GM12874 (cell line): ENCODE measurements at regions not wholly inside any gene's neighbourhood (a gene's known extent, or its start where the extent isn't known, plus 50 kb on each side); places are given as distances from the start of the nearest gene placed in this dataset.

ENCODE experiments used
- CTCF ChIP-seq: IDR thresholded peaks from 2 replicates; pipeline ENCODE4 v1.5.1; 2011; ENCODE audit warnings: low read depth, mild to moderate bottlenecking, control low read depth, low read length, moderate library complexity; ENCODE audit not compliant: insufficient read depth

DNA sequence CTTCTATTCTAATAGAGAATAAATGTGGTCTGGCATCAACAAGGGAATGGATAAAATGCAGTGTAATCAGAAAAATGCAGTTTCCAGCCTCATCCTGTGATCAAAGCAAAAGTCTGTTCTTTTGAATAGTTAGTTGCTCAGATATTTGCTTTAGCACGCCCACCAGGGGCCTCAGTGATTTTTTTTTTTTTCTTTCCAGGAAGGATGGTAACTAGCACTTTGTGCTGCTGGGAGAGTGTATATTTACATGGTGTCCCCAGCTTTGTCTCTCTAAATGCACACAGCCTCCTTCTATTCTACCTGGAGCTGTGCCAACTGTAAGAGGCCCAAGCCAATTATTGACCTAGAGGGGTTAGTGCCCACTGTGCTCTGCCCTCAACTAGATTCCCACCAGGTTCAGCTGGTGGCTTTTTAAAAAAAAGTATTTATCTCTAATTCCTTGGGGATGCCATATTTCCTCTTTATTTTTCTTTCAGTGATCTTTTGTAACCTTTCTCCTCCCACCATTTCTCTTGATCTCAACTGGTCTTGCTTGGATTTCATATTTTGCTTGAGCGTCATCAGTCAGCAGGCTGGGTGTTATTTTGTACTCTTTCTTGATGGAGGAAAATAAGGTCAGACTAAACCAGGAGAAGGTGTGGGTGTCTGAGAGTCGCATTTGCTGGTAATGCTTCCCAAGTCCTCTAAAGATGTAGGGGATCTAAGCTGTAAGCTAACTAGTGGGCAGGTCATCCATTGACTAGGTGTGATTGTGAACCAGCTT lies 193.0 kb upstream of the C9orf72 start:
- TF ChIP-seq CTCF = no peak

GRCh38 chr9:27768781-27769180 lies 195.5 kb upstream of the C9orf72 start:
- TF ChIP-seq CTCF = no peak

GRCh38 chr9:27770541-27770940 lies 197.3 kb upstream of the C9orf72 start:
- TF ChIP-seq CTCF = no peak

DNA sequence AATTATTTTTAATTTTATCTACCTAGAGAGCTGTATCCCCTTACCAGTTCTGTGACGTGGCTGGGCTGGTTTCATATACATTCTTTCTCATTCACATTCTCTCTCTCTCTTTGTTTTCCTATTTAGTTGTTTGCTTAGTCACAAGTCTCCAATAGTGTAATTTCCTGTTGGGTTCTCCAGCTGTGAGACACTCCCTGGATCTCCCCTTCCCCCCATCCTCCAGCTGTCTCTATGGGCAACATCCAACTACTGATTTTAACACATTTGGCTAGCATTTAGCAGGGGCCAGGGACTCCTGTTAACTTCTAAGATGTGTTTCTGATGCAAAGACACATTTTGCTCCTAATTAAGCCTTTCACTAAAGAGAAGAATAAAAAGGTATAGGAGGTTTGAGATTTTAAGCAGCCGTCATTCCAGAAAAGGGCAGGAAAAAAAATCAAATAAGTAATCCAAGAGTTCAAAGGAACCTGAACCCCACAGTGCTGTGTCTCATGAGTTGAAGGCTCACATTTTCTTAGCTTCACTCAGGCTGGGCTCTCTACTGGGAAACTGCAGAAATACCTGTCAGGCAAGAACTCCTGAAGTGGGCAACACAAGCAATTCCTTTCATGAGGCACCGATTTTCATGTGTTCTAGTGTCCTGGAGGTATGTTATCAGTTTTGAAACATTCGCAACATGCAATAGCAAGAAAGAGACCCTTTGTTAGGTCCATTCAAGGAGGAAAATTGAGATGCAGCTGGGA lies 198.7 kb upstream of the C9orf72 start:
- TF ChIP-seq CTCF = no peak

DNA sequence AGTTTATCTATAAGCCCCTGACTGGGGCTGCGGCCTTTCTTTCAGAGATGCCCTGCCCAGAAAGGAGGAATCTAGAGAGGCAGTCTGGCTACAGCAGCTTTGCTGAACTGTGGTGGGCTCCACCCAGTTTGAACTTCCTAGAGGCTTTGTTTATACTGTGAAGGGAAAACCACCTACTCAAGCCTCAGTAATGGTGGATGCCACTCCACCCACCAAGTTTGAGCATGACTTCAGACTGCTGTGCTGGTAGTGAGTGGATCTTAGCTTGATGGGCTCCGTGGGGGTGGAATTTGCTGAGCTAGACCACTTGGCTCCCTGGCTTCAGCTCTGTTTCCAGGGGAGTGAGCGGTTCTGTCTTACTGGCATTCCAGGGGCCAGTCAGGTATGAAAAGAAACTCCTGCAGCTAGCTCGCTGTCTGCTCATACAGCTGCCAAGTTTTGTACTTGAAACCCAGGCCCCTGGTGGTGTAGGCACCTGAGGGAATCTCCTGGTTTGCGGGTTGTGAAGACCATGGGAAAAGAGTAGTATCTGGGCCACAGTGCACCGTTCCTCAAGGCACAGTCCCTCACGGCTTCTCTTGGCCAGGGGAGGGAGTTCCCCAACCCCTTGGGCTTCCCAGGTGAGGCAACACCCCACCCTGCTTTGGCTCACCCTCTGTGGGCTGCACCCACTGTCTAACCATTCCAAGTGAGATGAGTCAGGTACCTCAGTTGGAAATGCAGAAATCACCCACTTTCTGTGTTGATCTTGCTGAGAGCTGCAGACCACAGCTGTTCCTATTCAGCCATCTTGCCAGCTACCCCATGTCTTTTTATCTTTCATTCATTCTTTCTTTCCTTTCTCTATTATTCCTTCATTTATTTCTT lies 211.8 kb upstream of the C9orf72 start:
- TF ChIP-seq CTCF = no peak

GRCh38 chr9:27785714-27786100 lies 212.4 kb upstream of the C9orf72 start:
- TF ChIP-seq CTCF = no peak

DNA sequence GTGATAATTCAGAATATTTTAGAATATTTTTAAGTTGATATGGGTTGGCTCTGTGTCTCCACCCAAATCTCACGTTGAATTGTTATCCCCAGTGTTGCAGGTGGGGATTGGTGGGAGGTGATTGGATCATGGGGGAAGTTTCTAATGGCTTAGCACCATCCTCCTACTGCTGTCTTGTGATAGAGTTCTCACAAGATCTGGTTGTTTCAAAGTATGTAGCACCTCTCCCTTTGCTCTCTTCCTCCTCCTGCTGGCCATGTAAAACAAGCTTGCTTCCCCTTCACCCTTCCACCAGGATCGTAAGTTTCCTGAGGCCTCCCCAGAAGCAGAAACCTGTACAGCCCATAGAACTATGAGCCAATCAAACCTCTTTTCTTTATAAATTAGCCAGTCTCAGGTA lies 214.6 kb upstream of the C9orf72 start:
- TF ChIP-seq CTCF = no peak
